ENCODE measurements at regions not wholly inside any gene's neighbourhood (a gene's known extent, or its start where the extent isn't known, plus 50 kb on each side); places are given as distances from the start of the nearest gene placed in this dataset.

- Histone ChIP-seq H3K36me3 (ENCODE audit: control insufficient read depth, insufficient read depth, low read length) (no peaks in the 10 kb centered on the region), H2AK5ac (ENCODE audit: low read depth, low read length) (no peak overlapping the region), H3K9ac (ENCODE audit: low read depth, low read length) (no peak overlapping the region), H2BK15ac (ENCODE audit: low read depth, low read length) (no peak overlapping the region), H2AK9ac (replicated peaks; ENCODE audit: low read depth, low read length, poor library complexity) (no peak overlapping the region), H3K4me2 (ENCODE audit: low read depth, low read length) (no peak overlapping the region), H3K9me1 (ENCODE audit: insufficient read depth, low read length) (no peaks in the 10 kb centered on the region), H3K27ac (ENCODE audit: insufficient read depth, low read length) (no peak overlapping the region), H4K8ac (ENCODE audit: low read depth in 2 of 2, low read length in 2 of 2) (no peak overlapping the region), H3K4me1 (ENCODE audit: control insufficient read depth, insufficient read depth, low read length) (no peaks in the 10 kb centered on the region), H3K14ac (replicated peaks; ENCODE audit: low read depth, low read length) (no peak overlapping the region), H4K20me1 (ENCODE audit: insufficient read depth, low read length) (no peaks in the 10 kb centered on the region), H3K27me3 (ENCODE audit: control insufficient read depth, insufficient read depth, low read length) (no peaks in the 10 kb centered on the region), H3K56ac (ENCODE audit: extremely low read depth, insufficient read depth, low read length) (no peak overlapping the region), H3K23ac (ENCODE audit: low read depth, low read length) (no peak overlapping the region), H3K9me3 (ENCODE audit: control insufficient read depth, insufficient read depth, low read length) (peaks cover 5% of the 10 kb centered on the region; the same call in 1 of the 2 replicates), H3K18ac (ENCODE audit: low read depth, low read length) (no peak overlapping the region), H3K79me1 (ENCODE audit: low read depth in 1 of 2, low read length in 2 of 2) (no peaks in the 10 kb centered on the region), H3K4me3 (ENCODE audit: insufficient read depth, low read depth, low read length) (no peak overlapping the region), H3K4ac (ENCODE audit: low read depth, low read length) (no peak overlapping the region), H4K5ac (ENCODE audit: low read depth, low read length) (no peak overlapping the region), H4K91ac (ENCODE audit: insufficient read depth, low read depth, low read length) (no peak overlapping the region), H2AFZ (replicated peaks; ENCODE audit: low read length, poor library complexity) (no peak overlapping the region), H2BK5ac (ENCODE audit: low read depth, low read length, poor library complexity, severe bottlenecking) (no peak overlapping the region), H2BK20ac (ENCODE audit: low read depth, low read length) (no peak overlapping the region), H2BK120ac (ENCODE audit: low read depth, low read length) (no peak overlapping the region)
- POLR2A ChIA-PET (ENCODE audit: unreplicated experiment) = no interaction called here
- BruUV-seq (replicated peaks) = no TSS peak
- no CpG with 5 or more reads among the region's 31 CpGs for WGBS, 2 experiments (ENCODE audit: extremely low coverage in 2 of 2, insufficient read length in 1 of 2)
- CTCF ChIA-PET = no interaction called here
- intact Hi-C loops (cut with micrococcal nuclease) (no loop called here), in situ Hi-C loops (cut with MboI; ENCODE audit: low sequenced_read_pairs) (no loop called here), dilution Hi-C loops (cut with HindIII; ENCODE audit: low sequenced_read_pairs, unreplicated experiment) (no loop called here)
- no peak for ATAC-seq (ENCODE audit: low read depth)
- TF ChIP-seq, protein P1, sequence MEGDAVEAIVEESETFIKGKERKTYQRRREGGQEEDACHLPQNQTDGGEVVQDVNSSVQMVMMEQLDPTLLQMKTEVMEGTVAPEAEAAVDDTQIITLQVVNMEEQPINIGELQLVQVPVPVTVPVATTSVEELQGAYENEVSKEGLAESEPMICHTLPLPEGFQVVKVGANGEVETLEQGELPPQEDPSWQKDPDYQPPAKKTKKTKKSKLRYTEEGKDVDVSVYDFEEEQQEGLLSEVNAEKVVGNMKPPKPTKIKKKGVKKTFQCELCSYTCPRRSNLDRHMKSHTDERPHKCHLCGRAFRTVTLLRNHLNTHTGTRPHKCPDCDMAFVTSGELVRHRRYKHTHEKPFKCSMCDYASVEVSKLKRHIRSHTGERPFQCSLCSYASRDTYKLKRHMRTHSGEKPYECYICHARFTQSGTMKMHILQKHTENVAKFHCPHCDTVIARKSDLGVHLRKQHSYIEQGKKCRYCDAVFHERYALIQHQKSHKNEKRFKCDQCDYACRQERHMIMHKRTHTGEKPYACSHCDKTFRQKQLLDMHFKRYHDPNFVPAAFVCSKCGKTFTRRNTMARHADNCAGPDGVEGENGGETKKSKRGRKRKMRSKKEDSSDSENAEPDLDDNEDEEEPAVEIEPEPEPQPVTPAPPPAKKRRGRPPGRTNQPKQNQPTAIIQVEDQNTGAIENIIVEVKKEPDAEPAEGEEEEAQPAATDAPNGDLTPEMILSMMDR (conservative IDR thresholded peaks at IDR 0.05; ENCODE audit: low read depth, low read length) = no peak
- TF ChIP-seq NFE2L2 (IDR thresholded peaks at IDR 0.05; ENCODE audit: low read depth, low read length) = no peak
- TF ChIP-seq RFX5 (IDR thresholded peaks at IDR 0.05; ENCODE audit: low read depth, low read length) = no peak
- no peak for TF ChIP-seq MXI1 (IDR thresholded peaks at IDR 0.05; ENCODE audit: borderline replicate concordance, low read depth, low read length)
- no peak for TF ChIP-seq RAD21 (IDR thresholded peaks at IDR 0.05; ENCODE audit: low read length)
- TF ChIP-seq MAZ (IDR thresholded peaks at IDR 0.05; ENCODE audit: borderline replicate concordance, low read depth, low read length) = no peak
- TF ChIP-seq, protein P2, sequence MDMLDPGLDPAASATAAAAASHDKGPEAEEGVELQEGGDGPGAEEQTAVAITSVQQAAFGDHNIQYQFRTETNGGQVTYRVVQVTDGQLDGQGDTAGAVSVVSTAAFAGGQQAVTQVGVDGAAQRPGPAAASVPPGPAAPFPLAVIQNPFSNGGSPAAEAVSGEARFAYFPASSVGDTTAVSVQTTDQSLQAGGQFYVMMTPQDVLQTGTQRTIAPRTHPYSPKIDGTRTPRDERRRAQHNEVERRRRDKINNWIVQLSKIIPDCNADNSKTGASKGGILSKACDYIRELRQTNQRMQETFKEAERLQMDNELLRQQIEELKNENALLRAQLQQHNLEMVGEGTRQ (IDR thresholded peaks at IDR 0.05; ENCODE audit: low read depth, low read length) = no peak
- no peak for TF ChIP-seq RCOR1 (IDR thresholded peaks at IDR 0.05; ENCODE audit: insufficient replicate concordance, low read length)
- no peak for TF ChIP-seq CHD1 (IDR thresholded peaks at IDR 0.05; ENCODE audit: low read depth, low read length)
- no peak for TF ChIP-seq FOS (IDR thresholded peaks at IDR 0.05; ENCODE audit: low read depth, low read length)
- no peak for TF ChIP-seq CEBPB (IDR thresholded peaks at IDR 0.05; ENCODE audit: low read depth, low read length)
- no peak for TF ChIP-seq SMC3 (IDR thresholded peaks at IDR 0.05; ENCODE audit: low read depth, low read length)
- TF ChIP-seq BHLHE40 (IDR thresholded peaks at IDR 0.05; ENCODE audit: low read depth, low read length) = no peak
- TF ChIP-seq POLR2A (IDR thresholded peaks at IDR 0.05; ENCODE audit: low read depth, low read length) = no peak
- no peak for TF ChIP-seq ELK1 (IDR thresholded peaks at IDR 0.05; ENCODE audit: borderline replicate concordance, low read depth, low read length)
- TF ChIP-seq MAFK (IDR thresholded peaks at IDR 0.05; ENCODE audit: low read depth, low read length) = no peak
- no peak for DNase-seq
These were observed 732.5 kb upstream of the POM121L12 start for GRCh38 chr7:52302765-52303520.
